NCI-H526 treated with DMSO at 0.1 percent for 48 hours (cell line): ENCODE measurements at regions not wholly inside any gene's neighbourhood (a gene's known extent, or its start where the extent isn't known, plus 50 kb on each side); places are given as distances from the start of the nearest gene placed in this dataset.

Source experiments
- DNase-seq: peaks from one replicate; lab custom pipeline; 2025; lab: John Stamatoyannopoulos, UW

DNA sequence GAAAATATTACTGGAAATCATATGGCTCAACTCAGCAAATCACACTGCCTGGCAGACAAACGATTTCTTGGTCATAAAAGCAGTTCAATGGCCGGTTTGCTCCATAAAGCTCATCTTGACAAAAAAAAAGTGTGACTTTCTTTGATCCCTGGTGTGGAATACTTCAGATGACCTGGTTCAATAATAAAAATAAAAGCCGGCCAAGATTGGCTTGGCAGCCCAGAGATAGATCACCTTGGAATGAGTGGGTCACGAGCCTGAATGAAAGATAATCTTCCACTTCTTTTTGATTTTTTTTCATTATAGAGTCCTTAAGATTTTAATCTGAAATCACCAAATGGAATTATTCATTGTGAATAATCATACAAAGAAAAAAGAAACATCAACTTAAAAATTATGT, 445.3 kb upstream of the CITED2 start:
- no peak for DNase-seq

DNA sequence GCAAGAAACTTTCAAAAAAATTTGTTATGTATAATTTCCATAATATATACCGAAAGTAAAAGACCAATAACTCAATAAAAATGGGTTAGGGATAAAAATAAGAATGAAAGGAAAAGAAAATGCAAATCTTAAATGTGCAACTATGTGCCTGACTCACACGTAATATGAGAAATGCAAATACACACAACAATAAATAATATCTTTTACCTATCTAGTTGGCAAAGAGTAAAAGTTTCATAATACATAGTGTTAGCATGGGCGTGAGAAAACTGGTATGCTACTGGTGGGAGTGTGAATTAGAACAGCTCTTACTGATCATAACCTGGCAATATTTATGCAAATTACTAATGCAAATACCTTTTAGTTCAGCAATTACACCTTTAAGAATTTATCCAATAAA, 438.5 kb upstream of the CITED2 start:
- DNase-seq, result no peak

DNA sequence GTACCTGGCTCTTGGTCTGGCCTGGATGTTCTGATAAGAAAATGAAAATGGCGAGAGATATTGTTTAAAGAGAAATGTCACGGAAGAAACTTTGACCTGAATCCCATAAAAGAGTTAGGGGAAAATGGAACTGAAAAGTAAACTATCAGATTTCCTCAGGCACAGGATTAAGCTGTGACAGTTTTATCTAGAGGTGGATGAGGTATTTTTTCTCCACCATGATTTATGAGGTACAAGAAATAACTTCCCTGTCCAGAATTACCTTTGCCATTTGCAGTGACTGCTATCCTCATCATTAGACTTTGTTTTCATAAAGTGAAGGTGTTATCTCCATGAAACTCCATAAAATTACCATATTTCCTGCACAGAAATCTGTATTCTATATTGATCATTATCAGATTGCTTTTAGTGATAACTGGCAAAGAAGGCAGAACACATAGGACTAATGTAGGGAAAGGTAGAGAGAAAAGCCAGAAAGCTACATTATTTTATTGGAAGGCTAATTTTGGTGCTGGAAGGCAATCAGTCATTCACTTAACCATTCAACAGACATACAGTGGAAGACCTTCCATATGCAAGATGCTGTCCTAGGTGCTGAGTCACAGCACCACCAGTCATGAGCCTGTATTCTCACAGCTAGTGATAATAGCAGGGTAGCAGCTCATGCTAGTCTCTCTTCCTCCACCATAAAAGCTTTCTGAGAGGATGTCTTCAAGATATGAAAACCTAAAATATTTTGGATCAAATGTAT, 427.3 kb upstream of the CITED2 start:
- DNase-seq, result no peak

DNA sequence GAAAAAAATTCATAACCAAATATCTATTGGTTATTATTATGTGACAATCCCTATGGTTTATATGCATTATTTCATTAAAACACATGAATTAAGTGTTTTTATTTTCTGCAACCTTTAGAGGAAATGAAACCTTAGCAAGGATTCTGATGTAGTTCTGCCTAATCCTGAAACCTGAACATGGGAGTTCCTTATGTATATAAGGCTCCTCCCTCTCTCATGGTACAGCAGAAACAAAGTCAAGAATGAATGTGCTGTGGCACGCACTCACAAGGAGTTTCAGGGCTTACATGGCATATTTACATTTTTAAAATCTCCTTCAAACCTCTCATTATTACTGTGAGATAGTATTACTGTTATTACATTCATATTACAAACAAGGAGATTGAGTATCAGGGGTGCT, 426.4 kb upstream of the CITED2 start:
- no peak for DNase-seq

DNA sequence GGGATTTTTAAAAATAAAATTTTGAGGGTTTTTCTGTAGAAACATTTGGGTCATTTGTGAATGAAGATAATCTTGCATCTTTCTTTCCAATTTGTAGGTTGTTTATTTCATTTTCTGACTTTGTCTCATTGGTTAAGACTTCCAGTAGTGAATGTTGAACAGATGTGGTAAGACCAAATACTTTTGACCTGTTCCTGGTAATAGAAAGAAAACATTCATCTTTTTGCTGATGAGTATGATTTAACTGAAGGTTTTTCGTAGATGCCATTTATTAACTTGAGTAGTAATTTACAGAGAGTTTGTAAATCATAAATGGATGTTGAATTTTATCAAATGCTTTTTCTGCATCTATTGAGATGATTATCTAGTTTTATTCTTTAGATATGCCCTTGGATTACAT, 416.1 kb upstream of the CITED2 start:
- no peak for DNase-seq

DNA sequence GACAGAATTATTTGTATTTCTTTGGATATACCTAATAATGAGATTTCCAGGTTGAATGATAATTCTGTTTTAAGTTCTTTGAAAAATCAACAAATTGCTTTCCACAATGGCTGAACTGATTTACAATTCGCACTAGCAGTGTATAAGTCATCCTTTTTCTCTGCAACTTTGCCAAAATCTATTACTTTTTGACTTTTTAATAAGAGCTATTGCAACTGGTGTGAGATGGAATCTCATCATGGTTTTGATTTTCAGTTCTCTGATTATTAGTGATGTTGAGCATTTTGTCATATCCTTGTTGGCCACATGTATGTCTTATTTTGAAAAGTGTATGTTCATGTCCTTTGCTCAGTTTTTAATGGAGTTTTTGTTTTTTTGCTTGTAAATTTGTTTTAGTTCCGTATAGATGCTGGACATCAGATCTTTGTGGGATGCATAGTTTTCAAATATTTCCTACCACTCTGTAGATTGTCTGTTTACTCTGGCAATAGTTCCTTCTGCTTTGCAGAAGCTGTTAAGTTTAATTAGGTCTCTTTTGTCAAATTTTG, 409.8 kb upstream of the CITED2 start:
- no peak for DNase-seq

DNA sequence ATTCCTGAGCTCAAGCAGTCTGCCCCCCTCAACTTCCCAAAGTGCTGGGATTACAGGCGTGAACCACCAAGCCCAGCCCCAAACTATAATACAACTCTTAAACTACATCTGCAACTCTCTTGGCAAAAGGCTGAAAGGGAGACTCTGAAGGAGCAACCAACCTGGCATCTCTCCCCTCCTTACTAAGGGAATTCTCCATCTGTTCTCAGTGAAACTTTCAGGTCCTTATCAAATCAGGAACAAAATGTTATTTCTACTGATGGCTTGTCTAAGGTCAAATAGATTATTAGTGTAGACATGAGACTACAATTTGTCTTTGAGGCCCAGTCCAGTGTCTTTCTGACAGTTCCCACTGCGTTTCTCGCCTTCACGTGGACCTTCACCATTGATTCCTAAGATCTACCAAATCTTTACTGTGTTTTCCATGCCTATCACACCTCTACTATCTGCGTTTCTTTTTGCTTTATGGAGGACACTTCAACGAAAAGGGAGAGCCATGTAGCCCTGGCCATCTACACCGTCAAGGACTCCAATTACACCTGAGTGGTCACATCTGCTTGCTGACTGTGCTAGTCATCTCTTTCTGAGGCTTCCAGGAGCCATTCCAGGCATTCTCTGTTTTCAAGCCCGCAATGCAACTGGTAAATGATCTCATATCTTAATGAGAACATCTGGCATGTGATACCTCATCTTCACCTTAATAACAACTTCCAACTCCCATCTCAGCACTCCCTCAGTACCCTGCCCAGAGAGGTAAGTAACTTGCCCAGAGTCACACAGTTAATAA, 405.7 kb upstream of the CITED2 start:
- no peak for DNase-seq

DNA sequence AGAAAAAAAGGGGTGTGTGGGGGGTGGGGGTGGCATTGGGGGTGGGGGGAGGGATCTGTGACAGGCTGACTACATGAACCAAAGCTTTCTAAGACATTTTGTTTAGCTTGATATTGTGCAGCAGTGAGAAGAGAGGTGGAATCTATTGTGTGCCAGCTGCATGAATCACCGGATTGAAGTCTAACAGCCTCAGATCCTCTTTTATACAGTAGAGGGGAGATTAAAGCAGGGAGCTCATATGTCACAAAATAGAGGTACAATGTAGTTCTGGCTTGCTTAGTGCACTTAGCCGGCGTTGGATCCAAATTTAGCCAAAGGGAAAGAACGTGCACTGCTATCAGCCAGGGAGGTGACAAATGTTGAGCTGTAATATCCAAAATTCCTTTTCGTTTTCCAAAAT, 404.2 kb upstream of the CITED2 start:
- no peak for DNase-seq

DNA sequence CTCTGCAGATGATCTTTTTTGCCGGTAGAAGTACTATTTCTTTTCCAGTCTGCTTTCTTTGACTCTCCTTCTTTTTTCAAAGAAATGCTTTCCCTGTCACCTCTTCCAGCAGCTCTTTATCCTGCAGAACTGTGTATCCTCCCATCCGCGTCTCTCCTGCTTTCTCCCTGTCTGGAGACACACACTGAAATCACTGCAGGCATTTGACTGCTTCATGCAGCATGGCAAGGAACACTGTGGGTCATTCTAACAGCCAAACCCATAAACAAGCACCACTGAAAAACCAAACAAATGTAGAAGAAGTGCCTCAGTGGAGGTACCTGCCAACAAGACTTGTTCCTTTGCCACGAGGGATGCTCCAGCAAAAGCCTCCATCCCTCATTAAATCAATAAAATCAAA, 403.7 kb upstream of the CITED2 start:
- DNase-seq, result no peak

DNA sequence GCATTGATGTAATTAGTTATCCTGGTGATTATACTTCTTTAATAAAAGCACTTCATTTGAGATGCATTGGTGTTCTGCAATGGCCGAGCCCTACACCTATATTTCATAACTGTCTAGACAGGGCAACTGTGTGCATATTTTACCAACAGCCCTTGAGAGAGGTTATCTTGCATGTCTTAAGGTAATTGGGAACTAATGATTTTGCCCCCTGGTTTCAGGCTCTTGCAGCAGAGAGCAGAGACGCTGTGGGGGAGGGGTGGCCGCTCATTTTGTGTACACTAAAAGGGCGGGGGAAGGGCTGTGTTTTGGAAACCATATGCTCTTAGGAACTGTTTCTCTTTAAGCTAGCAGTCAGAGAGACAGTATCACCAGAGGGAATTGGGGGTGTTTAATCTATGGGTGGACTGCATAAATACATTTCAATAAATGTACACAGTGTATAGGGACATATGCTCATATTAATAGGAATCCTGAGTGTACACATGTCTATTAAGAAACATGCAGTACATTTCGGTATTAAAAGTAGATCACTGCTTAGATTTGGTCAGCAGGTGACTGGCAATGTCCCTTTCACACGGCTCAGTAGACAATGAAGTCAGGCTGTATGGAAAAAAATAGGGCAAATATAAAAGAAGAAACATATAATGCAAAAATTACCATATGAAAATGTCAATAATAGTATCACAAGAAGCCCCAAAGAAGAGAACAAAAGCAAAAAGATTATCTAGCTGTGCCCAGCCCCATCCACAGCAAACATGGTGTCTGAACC, 402.9 kb upstream of the CITED2 start:
- DNase-seq, result no peak

DNA sequence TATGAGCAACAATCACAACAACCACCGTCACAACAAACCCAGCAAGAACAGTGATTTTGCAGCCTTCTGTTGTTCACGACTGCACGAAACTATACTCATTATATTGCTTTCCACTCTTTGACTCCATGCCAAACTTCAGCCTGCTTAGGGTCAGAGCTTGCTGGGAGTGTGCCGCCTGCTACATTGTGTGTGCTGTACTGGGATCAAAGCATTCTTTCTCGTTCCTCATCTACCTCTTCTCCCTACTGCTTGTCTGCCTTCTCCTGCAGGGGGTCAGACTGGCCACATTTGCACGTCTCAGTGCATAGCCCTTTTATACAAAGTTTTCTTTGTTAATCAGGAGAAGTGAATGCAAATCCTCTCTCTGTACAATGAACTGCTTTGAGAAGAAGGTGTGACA, 401.6 kb upstream of the CITED2 start:
- DNase-seq, result peak; percentile 19

DNA sequence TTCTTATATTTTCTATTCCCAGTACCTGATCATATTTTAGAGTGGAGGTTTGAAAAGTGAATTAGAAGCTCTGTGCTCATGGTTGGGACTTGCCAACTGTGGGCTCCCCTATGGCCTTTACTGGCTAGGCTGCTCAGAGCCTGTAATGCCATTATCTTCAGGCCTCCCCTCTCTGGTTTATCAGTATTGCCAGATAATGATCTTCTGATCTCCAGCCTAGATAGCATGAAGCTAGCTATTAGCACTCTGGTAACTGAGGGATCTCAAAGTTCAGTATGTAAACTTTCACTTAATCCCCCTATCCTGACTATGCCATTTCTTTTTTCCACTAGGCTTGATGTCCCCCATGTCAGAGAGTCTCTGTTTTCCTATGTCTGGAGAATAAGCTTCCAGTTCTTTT, 393.7 kb upstream of the CITED2 start:
- no peak for DNase-seq

DNA sequence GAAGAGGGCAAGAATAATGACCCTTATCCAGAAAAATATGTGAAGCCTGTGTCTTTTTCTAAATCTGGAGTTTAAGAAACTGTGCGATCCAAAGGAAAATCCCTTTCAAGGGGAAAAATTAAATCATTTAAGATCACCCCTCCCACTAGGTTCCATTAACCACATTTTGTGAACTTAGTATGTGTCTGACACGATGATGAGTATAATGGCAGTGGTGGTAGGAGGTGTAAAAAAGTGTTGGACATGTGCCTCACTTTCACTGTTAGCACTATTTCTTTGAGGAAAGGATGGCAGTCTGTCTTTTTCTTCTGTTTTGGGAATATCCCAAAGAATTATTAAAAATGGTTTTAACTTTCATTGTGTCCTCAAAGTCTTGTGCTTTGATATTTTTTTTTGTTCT, 392.3 kb upstream of the CITED2 start:
- DNase-seq, result no peak

DNA sequence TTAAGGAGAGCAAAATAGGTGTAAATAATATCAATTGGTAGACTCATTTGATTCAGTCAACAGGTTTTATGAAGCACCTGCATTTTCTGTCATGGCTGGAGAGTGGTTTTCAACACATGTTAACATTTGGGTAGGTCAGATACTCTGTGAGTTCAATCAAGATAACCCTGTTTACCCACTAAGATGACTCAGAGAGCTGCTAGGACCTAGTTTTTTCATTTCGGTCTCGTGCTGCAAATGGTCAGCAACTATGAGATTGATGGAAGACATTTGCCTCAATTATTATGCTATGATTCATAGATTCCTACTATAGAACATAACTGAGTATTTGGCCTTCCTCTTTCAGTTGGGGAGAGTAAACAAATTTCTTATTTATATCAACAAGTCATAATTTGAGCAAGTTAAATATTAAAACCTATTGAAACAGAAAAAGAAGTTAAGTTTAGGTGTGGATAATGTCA, 391.4 kb upstream of the CITED2 start:
- DNase-seq, result no peak

DNA sequence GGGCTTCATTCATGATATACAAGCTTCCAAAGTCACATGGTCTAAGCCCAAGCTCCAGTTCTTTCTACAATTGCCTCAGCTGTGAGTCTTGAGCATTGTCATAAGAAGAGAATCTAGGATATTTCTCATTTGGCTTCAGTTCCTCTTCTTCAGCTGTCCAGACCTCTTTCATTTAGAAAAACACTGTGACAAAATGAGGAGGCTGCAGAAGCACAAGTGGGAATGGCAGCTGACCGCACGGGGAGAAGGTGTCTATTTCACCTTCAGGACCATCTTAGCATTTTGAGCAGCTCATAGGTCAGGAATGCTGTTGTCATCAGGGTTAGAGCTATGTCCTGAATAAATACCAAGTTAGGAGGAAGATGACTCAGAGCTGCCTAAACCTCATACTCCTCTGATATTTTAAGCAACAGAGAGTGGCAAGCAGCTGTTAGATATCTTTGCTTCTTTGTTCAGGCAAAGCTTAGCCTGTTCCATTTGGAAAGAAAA, 390.1 kb upstream of the CITED2 start:
- no peak for DNase-seq

DNA sequence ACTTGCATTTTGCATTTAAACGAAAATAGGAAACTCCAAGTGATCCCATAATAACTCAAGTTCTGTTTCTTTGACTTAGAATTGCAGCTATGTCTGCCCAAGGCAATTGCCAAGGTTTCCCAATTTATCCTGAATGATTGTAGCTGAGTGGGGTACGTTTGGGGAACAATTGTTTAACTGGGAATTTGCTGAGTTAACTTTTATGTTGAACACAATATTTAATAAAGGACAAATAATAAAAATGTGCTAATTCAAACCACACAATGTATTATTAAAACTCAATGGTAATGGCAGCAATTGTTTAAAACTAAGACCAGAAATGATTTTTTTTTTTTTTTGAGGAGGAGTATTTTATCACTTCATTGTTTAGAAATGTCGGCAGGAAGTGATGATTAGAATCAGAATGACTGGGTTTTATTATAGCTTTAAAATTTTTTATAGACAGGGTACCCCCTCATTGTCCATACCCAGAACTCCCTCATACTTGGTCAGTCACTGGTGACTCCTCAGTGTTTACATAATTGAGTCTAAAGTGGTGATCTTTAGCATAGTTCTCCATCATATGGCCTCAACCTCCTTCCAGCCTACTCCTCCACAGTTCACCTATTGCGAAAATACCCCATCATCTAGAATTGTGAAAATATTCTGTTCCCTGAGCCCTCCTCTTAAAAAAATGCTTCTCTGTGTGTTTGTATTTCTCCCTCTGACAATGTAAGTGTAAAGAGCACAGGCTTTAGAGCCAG, 389.2 kb upstream of the CITED2 start:
- DNase-seq, result no peak

DNA sequence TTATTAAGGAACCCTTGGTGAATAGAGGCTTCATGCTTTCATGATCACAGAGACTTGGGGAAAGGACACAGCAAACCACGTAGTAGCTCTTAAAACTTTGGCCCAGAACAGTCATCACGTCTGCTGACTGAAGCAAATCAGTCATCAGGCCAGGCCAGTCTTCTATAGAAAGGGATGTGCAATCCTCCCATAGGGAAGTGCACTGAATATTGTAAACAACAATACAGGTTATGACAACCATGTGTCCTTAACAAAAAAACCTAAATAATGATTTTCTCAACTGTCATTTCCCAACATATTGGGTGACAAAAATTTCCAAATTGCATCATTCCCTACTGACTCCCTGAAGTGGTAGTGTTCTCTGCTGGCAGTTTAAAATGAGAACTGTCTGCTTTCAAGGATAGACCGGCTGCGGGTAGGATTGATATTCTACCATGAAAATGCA, 388.2 kb upstream of the CITED2 start:
- no peak for DNase-seq

DNA sequence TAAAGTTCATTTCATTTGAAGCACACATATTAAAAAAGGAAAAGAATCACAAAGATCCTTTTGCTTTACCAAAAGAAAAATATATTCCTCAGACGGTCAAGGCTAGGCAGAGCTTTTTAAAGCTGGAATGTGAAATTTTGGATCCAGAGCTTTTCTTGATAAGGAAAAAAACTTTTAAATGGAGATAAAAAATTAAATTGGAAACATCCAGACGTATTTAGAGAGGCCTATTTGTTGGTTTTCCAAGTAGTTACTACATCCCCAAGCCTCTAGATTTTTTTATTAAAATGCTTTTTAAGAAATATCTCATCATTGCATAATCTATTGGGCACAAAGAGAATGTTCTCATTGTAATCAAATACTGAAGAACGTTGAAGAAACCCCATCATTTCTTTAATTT, 385.7 kb upstream of the CITED2 start:
- no peak for DNase-seq

DNA sequence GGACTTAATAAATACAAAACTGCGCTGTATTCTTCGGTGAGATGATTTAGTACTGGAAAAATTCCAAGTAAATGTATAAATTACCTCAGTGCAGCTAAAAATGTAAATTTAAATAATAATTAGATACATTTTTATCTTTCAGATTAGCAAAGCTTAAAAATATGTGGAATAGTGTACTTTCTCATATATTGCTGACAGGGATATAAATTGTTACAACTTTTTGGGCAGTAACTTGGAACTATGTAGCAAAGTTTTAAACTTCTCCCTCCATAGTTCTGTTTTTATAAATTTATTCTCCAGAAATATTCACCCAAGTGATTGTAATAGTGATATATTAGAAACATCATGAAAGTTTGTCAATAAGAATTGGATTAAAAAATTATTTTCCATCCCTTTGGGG, 384.6 kb upstream of the CITED2 start:
- DNase-seq, result no peak

DNA sequence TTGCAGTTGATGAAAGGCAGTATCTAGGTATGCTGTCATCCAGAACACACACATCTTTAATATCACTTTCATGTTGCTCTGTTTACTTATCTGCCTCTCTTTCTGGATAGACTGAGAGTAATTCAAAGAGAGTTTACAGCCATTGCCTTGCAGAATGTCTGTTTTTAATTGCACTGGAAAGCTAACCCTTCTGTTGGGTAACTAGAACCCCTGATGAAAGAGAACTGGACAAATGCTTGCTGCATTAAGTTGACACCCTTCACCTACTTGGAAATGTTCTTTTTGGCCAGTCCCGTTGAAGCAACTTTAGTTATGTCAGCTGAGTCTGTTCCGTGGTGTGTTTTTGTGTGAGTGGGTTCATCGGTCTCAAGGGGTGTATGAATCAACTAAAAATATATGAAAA, 383.8 kb upstream of the CITED2 start:
- no peak for DNase-seq

DNA sequence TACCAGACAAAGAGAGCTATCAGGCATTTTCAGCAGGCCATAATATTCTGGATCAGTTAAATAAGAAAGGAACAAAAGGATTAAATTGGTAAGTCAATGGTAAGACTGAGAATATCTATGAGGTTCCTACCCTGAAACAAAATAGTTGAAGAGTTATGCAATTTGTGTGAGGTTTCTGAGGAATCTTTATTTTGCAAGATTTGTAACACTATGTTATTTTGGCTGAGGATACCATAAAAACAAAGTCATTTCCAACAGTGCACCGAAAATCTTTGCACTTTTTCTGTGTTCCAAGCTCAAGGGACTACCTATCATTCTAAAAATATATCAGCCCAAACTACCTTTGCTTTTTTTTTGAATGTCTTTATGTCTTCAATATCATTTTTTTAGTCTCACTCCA, 383.3 kb upstream of the CITED2 start:
- no peak for DNase-seq

DNA sequence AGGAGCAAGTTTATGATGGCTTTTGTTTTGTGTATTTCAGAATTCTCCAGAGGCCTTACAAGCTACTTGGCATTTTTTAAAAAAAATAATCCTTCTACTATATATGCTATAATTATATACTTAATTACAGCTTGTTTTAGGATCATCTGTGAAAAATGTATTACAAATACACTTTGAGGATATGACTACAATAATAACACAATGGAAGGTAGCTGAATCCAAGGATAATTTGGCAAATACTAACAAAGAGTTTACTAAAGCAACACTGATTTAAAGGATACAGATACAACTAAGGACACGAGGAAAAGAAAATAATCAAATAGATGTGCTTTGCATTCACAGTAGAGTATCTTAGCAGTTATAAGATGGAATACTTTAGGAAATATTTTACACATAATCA, 381.9 kb upstream of the CITED2 start:
- DNase-seq, result no peak
